Body of pancreas (tissue), 4 donors: ENCODE measurements at regions not wholly inside any gene's neighbourhood (a gene's known extent, or its start where the extent isn't known, plus 50 kb on each side); places are given as distances from the start of the nearest gene placed in this dataset.

Experiments
- ATAC-seq: fragments of 150-250 bp; one replicate; pipeline ENCODE4 v1.9.1; 2016
- DNase-seq, 4 donors: peaks; one replicate each; pipeline ENCODE4 v3.0.0-alpha.2; 2019
- H3K27ac ChIP-seq, 4 donors: fragments of 200-600 bp; sonication (generic); 1 replicate in 3 of 4; 2 replicates in 1 of 4; pipeline versions ENCODE4 v1.5.1 to v1.6.1; 2016 to 2019; ENCODE audit warnings: mild to moderate bottlenecking in 1 of 4, mixed read lengths in 1 of 4, moderate library complexity in 1 of 4
- H3K27me3 ChIP-seq, 2 donors: fragments of 200-600 bp; sonication (generic); one replicate each; pipeline ENCODE4 v1.6.0; 2016; ENCODE audit warnings: mild to moderate bottlenecking in 1 of 2
- H3K36me3 ChIP-seq, 2 donors: fragments of 200-600 bp; sonication (generic); replicated peaks in 1 of 2; 2 replicates each; pipeline ENCODE4 v1.5.1; 2016; ENCODE audit warnings: low read depth in 2 of 2; ENCODE audit not compliant: insufficient read depth in 1 of 2
- H3K4me1 ChIP-seq: fragments of 200-600 bp; sonication (generic); one replicate; pipeline ENCODE4 v1.6.0; 2016
- H3K4me3 ChIP-seq, 2 donors: fragments of 200-600 bp; sonication (generic); 1 replicate in 1 of 2; 2 replicates in 1 of 2; pipeline ENCODE4 v1.5.1; 2016 to 2019
- H3K9me3 ChIP-seq, 3 donors: fragments of 200-600 bp; sonication (generic); 1 replicate in 2 of 3; 2 replicates in 1 of 3; pipeline ENCODE4 v1.5.1; 2016
- CTCF ChIP-seq, 7 experiments: fragments of 450-650 bp in 4 of 7; fragments of 200-600 bp in 3 of 7; sonication (generic) in 3 of 7; IDR thresholded peaks; one replicate each; pipeline ENCODE4 v1.5.1; 2016 to 2019; ENCODE audit warnings: antibody characterized with exemption in 7 of 7
- POLR2A ChIP-seq, 3 donors: fragments of 450-650 bp; IDR thresholded peaks; one replicate each; pipeline ENCODE4 v1.6.1; 2016; ENCODE audit warnings: antibody characterized with exemption in 3 of 3, mild to moderate bottlenecking in 2 of 3
- WGBS, 2 donors: methylation state at CpG; one replicate each; pipeline ENCODE4 v1.1.5; 2017; 5-methylcytosine and 5-hydroxymethylcytosine counted together
- intact Hi-C: fragments of 100-400 bp; cut with DNase I; formaldehyde crosslinking; loops from one replicate; pipeline ENCODE4 v1.15.1; 2023

- Histone ChIP-seq H3K4me3 (no peak overlapping the region), H3K27ac (no peak overlapping the region), H3K27me3 (no peaks in the 10 kb centered on the region), H3K9me3 (no peaks in the 10 kb centered on the region), H3K4me1 (peaks cover 68% of the 10 kb centered on the region), H3K36me3 (no peaks in the 10 kb centered on the region)
- intact Hi-C loops = no loop called here
- no peak for DNase-seq
- WGBS, 2 donors = 85 to 100% methylated on average over 3 of the region's 3 CpGs
- TF ChIP-seq CTCF (IDR thresholded peaks at IDR 0.05) (no peak), POLR2A (IDR thresholded peaks at IDR 0.05) (no peak)
- ATAC-seq = no peak
These were observed 53.1 kb upstream of the PPP2R5A start for GRCh38 chr1:212232090-212232489.

GRCh38 chr1:212233321-212233720 lies 51.9 kb upstream of the PPP2R5A start:
- no peak overlapping the region for H3K4me3 ChIP-seq
- no peak for DNase-seq
- no peak overlapping the region for H3K27ac ChIP-seq
- TF ChIP-seq POLR2A (IDR thresholded peaks at IDR 0.05) (no peak), CTCF (IDR thresholded peaks at IDR 0.05) (no peak)
- H3K9me3 ChIP-seq = no peaks in the 10 kb centered on the region
- ATAC-seq = no peak
- intact Hi-C loops = no loop called here
- H3K27me3 ChIP-seq = no peaks in the 10 kb centered on the region
- no peaks in the 10 kb centered on the region for H3K36me3 ChIP-seq
- peaks cover 68% of the 10 kb centered on the region for H3K4me1 ChIP-seq

GRCh38 chr1:212234431-212235395 lies 50.5 kb upstream of the PPP2R5A start:
- intact Hi-C loops = no loop called here
- 79 to 80% methylated on average over 8 of the region's 8 CpGs for WGBS, 2 donors
- Histone ChIP-seq H3K4me3 (no peak overlapping the region), H3K36me3 (no peaks in the 10 kb centered on the region), H3K4me1 (peaks cover 67% of the 10 kb centered on the region), H3K27me3 (no peaks in the 10 kb centered on the region), H3K27ac (peak overlapping the region in 3 of 4 donors; percentile 24 to 53 (median 28)), H3K9me3 (no peaks in the 10 kb centered on the region)
- peak; percentile 79 for ATAC-seq
- DNase-seq = peak; percentile 42 to 75 (median 60)
- TF ChIP-seq CTCF (IDR thresholded peaks at IDR 0.05) = no peak
- TF ChIP-seq POLR2A (IDR thresholded peaks at IDR 0.05) = no peak
